ENCODE measurements at regions not wholly inside any gene's neighbourhood (a gene's known extent, or its start where the extent isn't known, plus 50 kb on each side); places are given as distances from the start of the nearest gene placed in this dataset.

DNA sequence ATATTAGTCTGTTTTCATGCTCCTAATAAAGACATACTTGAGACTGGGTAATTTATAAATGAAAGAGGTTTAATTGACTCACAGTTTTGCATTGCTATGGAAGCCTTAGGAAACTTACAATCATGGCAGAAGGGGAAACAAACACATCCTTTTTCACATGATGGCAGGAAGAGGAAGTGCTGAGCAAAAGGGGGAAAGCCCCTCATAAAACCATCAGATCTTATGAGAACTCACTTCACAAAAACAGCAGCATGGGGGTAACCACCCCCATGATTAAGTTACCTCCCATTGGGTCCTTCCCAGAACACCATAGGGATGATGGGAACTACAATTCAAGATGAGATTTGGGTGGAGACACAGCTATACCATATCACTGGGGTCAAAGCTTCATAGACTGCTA, 254.2 kb downstream of the ERMARD start:
- Histone ChIP-seq H3K79me2 (ENCODE audit: insufficient read depth, low read length) (no peaks in the 10 kb centered on the region), H4K20me1 (ENCODE audit: insufficient read depth, low read length) (no peaks in the 10 kb centered on the region), H2AFZ (ENCODE audit: low read depth, low read length) (no peak overlapping the region), H3K27me3 (ENCODE audit: insufficient read depth, low read length, poor library complexity) (no peaks in the 10 kb centered on the region), H3K9me3 (ENCODE audit: insufficient read depth, low read length, severe bottlenecking) (peaks cover 20% of the 10 kb centered on the region), H3K9ac (ENCODE audit: low read depth, low read length) (no peak overlapping the region), H3K36me3 (ENCODE audit: insufficient read depth, low read length) (no peaks in the 10 kb centered on the region), H3K4me1 (ENCODE audit: insufficient read depth, low read length) (no peaks in the 10 kb centered on the region), H3K4me3 (ENCODE audit: low read depth in 1 of 2, low read length in 2 of 2) (no peak overlapping the region), H3K27ac (ENCODE audit: low read length) (no peak overlapping the region), H3K4me2 (ENCODE audit: insufficient read depth, low read length) (no peak overlapping the region)
- DNase-seq (no peak), ATAC-seq (ENCODE audit: insufficient read depth, low read depth) (no peak)
- TF ChIP-seq CTCF (IDR thresholded peaks at IDR 0.05; ENCODE audit: borderline replicate concordance, extremely low read depth, low read length, poor library complexity, severe bottlenecking) (no peak), EZH2 (IDR thresholded peaks at IDR 0.05; ENCODE audit: borderline replicate concordance, low read depth, low read length, severe bottlenecking) (no peak)

GRCh38 chr6:170004585-170005210, 253.3 kb downstream of the ERMARD start:
- Histone ChIP-seq H3K4me1 (ENCODE audit: insufficient read depth, low read length) (no peaks in the 10 kb centered on the region), H3K4me3 (ENCODE audit: low read depth in 1 of 2, low read length in 2 of 2) (no peak overlapping the region), H3K27ac (ENCODE audit: low read length) (no peak overlapping the region), H3K9me3 (ENCODE audit: insufficient read depth, low read length, severe bottlenecking) (peaks cover 20% of the 10 kb centered on the region), H4K20me1 (ENCODE audit: insufficient read depth, low read length) (no peaks in the 10 kb centered on the region), H3K9ac (ENCODE audit: low read depth, low read length) (no peak overlapping the region), H3K27me3 (ENCODE audit: insufficient read depth, low read length, poor library complexity) (no peaks in the 10 kb centered on the region), H3K36me3 (ENCODE audit: insufficient read depth, low read length) (no peaks in the 10 kb centered on the region), H3K79me2 (ENCODE audit: insufficient read depth, low read length) (no peaks in the 10 kb centered on the region), H3K4me2 (ENCODE audit: insufficient read depth, low read length) (no peak overlapping the region), H2AFZ (ENCODE audit: low read depth, low read length) (no peak overlapping the region)
- no peak for TF ChIP-seq CTCF (IDR thresholded peaks at IDR 0.05; ENCODE audit: borderline replicate concordance, extremely low read depth, low read length, poor library complexity, severe bottlenecking)
- TF ChIP-seq EZH2 (IDR thresholded peaks at IDR 0.05; ENCODE audit: borderline replicate concordance, low read depth, low read length, severe bottlenecking): no peak
- no peak for DNase-seq
- no peak for ATAC-seq (ENCODE audit: insufficient read depth, low read depth)

- Histone ChIP-seq H3K36me3 (ENCODE audit: insufficient read depth, low read length) (no peaks in the 10 kb centered on the region), H4K20me1 (ENCODE audit: insufficient read depth, low read length) (no peaks in the 10 kb centered on the region), H3K4me2 (ENCODE audit: insufficient read depth, low read length) (no peak overlapping the region), H3K27ac (ENCODE audit: low read length) (no peak overlapping the region), H3K9ac (ENCODE audit: low read depth, low read length) (no peak overlapping the region), H3K79me2 (ENCODE audit: insufficient read depth, low read length) (no peaks in the 10 kb centered on the region), H3K27me3 (ENCODE audit: insufficient read depth, low read length, poor library complexity) (no peaks in the 10 kb centered on the region), H3K4me3 (ENCODE audit: low read depth in 1 of 2, low read length in 2 of 2) (no peak overlapping the region), H3K4me1 (ENCODE audit: insufficient read depth, low read length) (no peaks in the 10 kb centered on the region), H3K9me3 (ENCODE audit: insufficient read depth, low read length, severe bottlenecking) (peaks cover 20% of the 10 kb centered on the region), H2AFZ (ENCODE audit: low read depth, low read length) (no peak overlapping the region)
- ATAC-seq (ENCODE audit: insufficient read depth, low read depth): no peak
- TF ChIP-seq EZH2 (IDR thresholded peaks at IDR 0.05; ENCODE audit: borderline replicate concordance, low read depth, low read length, severe bottlenecking) (no peak), CTCF (IDR thresholded peaks at IDR 0.05; ENCODE audit: borderline replicate concordance, extremely low read depth, low read length, poor library complexity, severe bottlenecking) (no peak)
- no peak for DNase-seq
Observed at GRCh38 chr6:170003451-170004160, 252.2 kb downstream of the ERMARD start.

Measured in DND-41 (cell line).